ENCODE measurements at regions not wholly inside any gene's neighbourhood (a gene's known extent, or its start where the extent isn't known, plus 50 kb on each side); places are given as distances from the start of the nearest gene placed in this dataset.

- DNase-seq (ENCODE audit: low read depth, low spot score) = no peak
- Histone ChIP-seq H3K36me3 (ENCODE audit: control insufficient read depth in 2 of 2, extremely low read depth in 1 of 2, insufficient read depth in 2 of 2, low read length in 2 of 2) (no peaks in the 10 kb centered on the region), H3K4me3 (ENCODE audit: control insufficient read depth in 2 of 3, extremely low read depth in 1 of 3, insufficient read depth in 2 of 3, low read depth in 1 of 3, low read length in 3 of 3) (no peak overlapping the region), H3K9me3 (ENCODE audit: control insufficient read depth, low read depth, low read length) (no peaks in the 10 kb centered on the region), H3K9me1 (ENCODE audit: control insufficient read depth, extremely low read depth, insufficient read depth, low read length) (no peaks in the 10 kb centered on the region), H3K79me2 (ENCODE audit: control insufficient read depth, insufficient read depth, low read length) (no peaks in the 10 kb centered on the region), H3K27ac (ENCODE audit: control insufficient read depth, insufficient read depth, low read length) (no peak overlapping the region), H3K9ac (ENCODE audit: control insufficient read depth, extremely low read depth, insufficient read depth, low read length) (no peak overlapping the region), H3K27me3 (ENCODE audit: control insufficient read depth, extremely low read depth, insufficient read depth, low read length) (peaks cover 6% of the 10 kb centered on the region), H3K4me1 (ENCODE audit: control insufficient read depth, extremely low read depth, insufficient read depth, low read length) (no peaks in the 10 kb centered on the region), H4K20me1 (ENCODE audit: control insufficient read depth, extremely low read depth, insufficient read depth, low read length) (no peaks in the 10 kb centered on the region), H2AFZ (ENCODE audit: control insufficient read depth, low read length) (no peak overlapping the region), H3K4me2 (ENCODE audit: control insufficient read depth, extremely low read depth, insufficient read depth, low read depth, low read length) (no peak overlapping the region)
- dilution Hi-C loops (cut with MboI; ENCODE audit: extremely low pct_ligation_motif_present, low sequenced_read_pairs) = no loop called here
- TF ChIP-seq CTCF (optimal IDR thresholded peaks at IDR 0.05 in 1 of 3, IDR thresholded peaks at IDR 0.05 in 1 of 3, conservative IDR thresholded peaks at IDR 0.05 in 1 of 3; ENCODE audit: extremely low read depth in 1 of 3, insufficient read depth in 2 of 3, low read length in 3 of 3) = no peak
- FAIRE-seq = no peak
These were observed 98.3 kb upstream of the HDAC4 start for GRCh38 chr2:239498981-239499634.

- no peaks in the 10 kb centered on the region for H4K20me1 ChIP-seq (ENCODE audit: control insufficient read depth, extremely low read depth, insufficient read depth, low read length)
- no peaks in the 10 kb centered on the region for H3K79me2 ChIP-seq (ENCODE audit: control insufficient read depth, insufficient read depth, low read length)
- FAIRE-seq (no peak), DNase-seq (ENCODE audit: low read depth, low spot score) (no peak)
- TF ChIP-seq CTCF (optimal IDR thresholded peaks at IDR 0.05 in 1 of 3, IDR thresholded peaks at IDR 0.05 in 1 of 3, conservative IDR thresholded peaks at IDR 0.05 in 1 of 3; ENCODE audit: extremely low read depth in 1 of 3, insufficient read depth in 2 of 3, low read length in 3 of 3) = no peak
- no peak for TF ChIP-seq EZH2 (IDR thresholded peaks at IDR 0.05; ENCODE audit: low read length)
- H3K9me1 ChIP-seq (ENCODE audit: control insufficient read depth, extremely low read depth, insufficient read depth, low read length) = no peaks in the 10 kb centered on the region
- dilution Hi-C loops (cut with MboI; ENCODE audit: extremely low pct_ligation_motif_present, low sequenced_read_pairs) = no loop called here
- peaks cover 6% of the 10 kb centered on the region for H3K27me3 ChIP-seq (ENCODE audit: control insufficient read depth, extremely low read depth, insufficient read depth, low read length)
- H3K9me3 ChIP-seq (ENCODE audit: control insufficient read depth, low read depth, low read length) = no peaks in the 10 kb centered on the region
- H2AFZ ChIP-seq (ENCODE audit: control insufficient read depth, low read length) = no peak overlapping the region
- H3K27ac ChIP-seq (ENCODE audit: control insufficient read depth, insufficient read depth, low read length) = no peak overlapping the region
- H3K4me3 ChIP-seq (ENCODE audit: control insufficient read depth in 2 of 3, extremely low read depth in 1 of 3, insufficient read depth in 2 of 3, low read depth in 1 of 3, low read length in 3 of 3) = no peak overlapping the region
- no peaks in the 10 kb centered on the region for H3K4me1 ChIP-seq (ENCODE audit: control insufficient read depth, extremely low read depth, insufficient read depth, low read length)
- H3K36me3 ChIP-seq (ENCODE audit: control insufficient read depth in 2 of 2, extremely low read depth in 1 of 2, insufficient read depth in 2 of 2, low read length in 2 of 2) = no peaks in the 10 kb centered on the region
- H3K9ac ChIP-seq (ENCODE audit: control insufficient read depth, extremely low read depth, insufficient read depth, low read length) = no peak overlapping the region
- H3K4me2 ChIP-seq (ENCODE audit: control insufficient read depth, extremely low read depth, insufficient read depth, low read depth, low read length) = no peak overlapping the region
These were observed 97.8 kb upstream of the HDAC4 start for GRCh38 chr2:239498576-239498975.

Measured in keratinocyte (primary cell).